NCI-H146 treated with DMSO at 0.1 percent for 48 hours (cell line): ENCODE measurements at regions not wholly inside any gene's neighbourhood (a gene's known extent, or its start where the extent isn't known, plus 50 kb on each side); places are given as distances from the start of the nearest gene placed in this dataset.
"Not testable (repeated sequence)": the region's sequence is repeated elsewhere in the genome, so short reads cannot be mapped to it uniquely, and the experiment has no call there.

Experiments
- DNase-seq: peaks from one replicate; lab custom pipeline; 2025; ENCODE audit not compliant: unreplicated experiment; lab: John Stamatoyannopoulos, UW

- not testable (repeated sequence) for DNase-seq
These were observed 763.6 kb upstream of the CTNND2 start for GRCh38 chr5:12667818-12668217.

GRCh38 chr5:12665772-12666171 lies 761.5 kb upstream of the CTNND2 start:
- DNase-seq: not testable (repeated sequence)

- DNase-seq: no peak
These were observed 758.5 kb upstream of the CTNND2 start for GRCh38 chr5:12662545-12663314.

GRCh38 chr5:12661617-12662370 lies 757.5 kb upstream of the CTNND2 start:
- no peak for DNase-seq

GRCh38 chr5:12660279-12661107 lies 756.2 kb upstream of the CTNND2 start:
- peak; percentile 54 for DNase-seq

GRCh38 chr5:12659686-12660085 lies 755.4 kb upstream of the CTNND2 start:
- peak; percentile 3 for DNase-seq

- no peak for DNase-seq
These were observed 754.7 kb upstream of the CTNND2 start for GRCh38 chr5:12658871-12659446.

- not testable (repeated sequence) for DNase-seq
These were observed 753.7 kb upstream of the CTNND2 start for GRCh38 chr5:12657914-12658474.

- no peak for DNase-seq
These were observed 751.4 kb upstream of the CTNND2 start for GRCh38 chr5:12655675-12656074.

GRCh38 chr5:12652201-12652600 lies 748.0 kb upstream of the CTNND2 start:
- no peak for DNase-seq

GRCh38 chr5:12648558-12648957 lies 744.3 kb upstream of the CTNND2 start:
- no peak for DNase-seq

- no peak for DNase-seq
These were observed 743.4 kb upstream of the CTNND2 start for GRCh38 chr5:12647613-12648012.

- no peak for DNase-seq
These were observed 741.3 kb upstream of the CTNND2 start for GRCh38 chr5:12645582-12645981.

GRCh38 chr5:12636209-12636608 lies 732.0 kb upstream of the CTNND2 start:
- no peak for DNase-seq

GRCh38 chr5:12626556-12626955 lies 722.3 kb upstream of the CTNND2 start:
- no peak for DNase-seq

- no peak for DNase-seq
These were observed 721.5 kb upstream of the CTNND2 start for GRCh38 chr5:12625667-12626263.

- DNase-seq: no peak
These were observed 720.7 kb upstream of the CTNND2 start for GRCh38 chr5:12624776-12625560.

- peak; percentile 31 for DNase-seq
These were observed 719.2 kb upstream of the CTNND2 start for GRCh38 chr5:12623408-12623807.

- DNase-seq: no peak
These were observed 711.8 kb upstream of the CTNND2 start for GRCh38 chr5:12616093-12616492.
